ENCODE measurements at regions not wholly inside any gene's neighbourhood (a gene's known extent, or its start where the extent isn't known, plus 50 kb on each side); places are given as distances from the start of the nearest gene placed in this dataset.
"Not testable (repeated sequence)": the region's sequence is repeated elsewhere in the genome, so short reads cannot be mapped to it uniquely, and the experiment has no call there.

GRCh38 chr6:169014211-169015197 is 239.1 kb downstream of the THBS2 start:
- no peak for DNase-seq (ENCODE audit: low read depth in 2 of 2)

GRCh38 chr6:169009628-169010027 is 244.0 kb downstream of the THBS2 start:
- no peak for DNase-seq (ENCODE audit: low read depth in 2 of 2)

- no peak for DNase-seq (ENCODE audit: low read depth in 2 of 2)
Observed at GRCh38 chr6:169008641-169009257, 244.9 kb downstream of the THBS2 start.

- DNase-seq (ENCODE audit: low read depth in 2 of 2) = no peak
Observed at GRCh38 chr6:169005166-169005565, 248.5 kb downstream of the THBS2 start.

GRCh38 chr6:169000022-169000421 is 253.6 kb downstream of the THBS2 start:
- no peak for DNase-seq (ENCODE audit: low read depth in 2 of 2)

GRCh38 chr6:168999392-168999791 is 254.3 kb downstream of the THBS2 start:
- DNase-seq (ENCODE audit: low read depth in 2 of 2) = no peak

GRCh38 chr6:168996356-168996625 is 257.4 kb downstream of the THBS2 start:
- no peak for DNase-seq (ENCODE audit: low read depth in 2 of 2)

GRCh38 chr6:168995526-168996355 is 257.9 kb downstream of the THBS2 start:
- no peak for DNase-seq (ENCODE audit: low read depth in 2 of 2)

GRCh38 chr6:168994956-168995355 is 258.7 kb downstream of the THBS2 start:
- no peak for DNase-seq (ENCODE audit: low read depth in 2 of 2)

GRCh38 chr6:168992446-168993144 is 261.1 kb downstream of the THBS2 start:
- DNase-seq (ENCODE audit: low read depth in 2 of 2) = no peak

- DNase-seq (ENCODE audit: low read depth in 2 of 2) = not testable (repeated sequence)
Observed at GRCh38 chr6:168991695-168992094, 262.0 kb downstream of the THBS2 start.

GRCh38 chr6:168990019-168990751 is 263.5 kb downstream of the THBS2 start:
- DNase-seq (ENCODE audit: low read depth in 2 of 2) = no peak

- no peak for DNase-seq (ENCODE audit: low read depth in 2 of 2)
Observed at GRCh38 chr6:168989421-168989820, 264.2 kb downstream of the THBS2 start.

GRCh38 chr6:168988801-168989200 is 264.8 kb downstream of the THBS2 start:
- DNase-seq (ENCODE audit: low read depth in 2 of 2) = no peak

- DNase-seq (ENCODE audit: low read depth in 2 of 2) = no peak
Observed at GRCh38 chr6:168988280-168988679, 265.4 kb downstream of the THBS2 start.

GRCh38 chr6:168985705-168986104 is 267.9 kb downstream of the THBS2 start:
- DNase-seq (ENCODE audit: low read depth in 2 of 2) = no peak

GRCh38 chr6:168983925-168984324 is 269.7 kb downstream of the THBS2 start:
- no peak for DNase-seq (ENCODE audit: low read depth in 2 of 2)

GRCh38 chr6:168981187-168981586 is 272.5 kb downstream of the THBS2 start:
- no peak for DNase-seq (ENCODE audit: low read depth in 2 of 2)

GRCh38 chr6:168979254-168979653 is 274.4 kb downstream of the THBS2 start:
- no peak for DNase-seq (ENCODE audit: low read depth in 2 of 2)

- no peak for DNase-seq (ENCODE audit: low read depth in 2 of 2)
Observed at GRCh38 chr6:168972128-168972527, 281.5 kb downstream of the THBS2 start.

GRCh38 chr6:168971549-168971948 is 282.1 kb downstream of the THBS2 start:
- no peak for DNase-seq (ENCODE audit: low read depth in 2 of 2)

Measured in stimulated activated CD4-positive, alpha-beta T cell treated with anti-CD3 and anti-CD28 coated beads, Interleukin-1b, Interleukin-23, amount 100 ng/mL, for 4 hours (primary cell).